Left ventricle myocardium inferior (tissue), 1 donor: ENCODE measurements at regions not wholly inside any gene's neighbourhood (a gene's known extent, or its start where the extent isn't known, plus 50 kb on each side); places are given as distances from the start of the nearest gene placed in this dataset.
"Not testable (repeated sequence)": the region's sequence is repeated elsewhere in the genome, so short reads cannot be mapped to it uniquely, and the experiment has no call there.

Source experiments
- DNase-seq: peaks from one replicate; pipeline ENCODE4 v3.0.0-alpha.2; 2020
- H3K27ac ChIP-seq: fragments of 200-600 bp; replicated peaks from 2 replicates; pipeline ENCODE4 v1.8.0; 2021
- H3K27me3 ChIP-seq: fragments of 200-600 bp; 2 replicates; pipeline ENCODE4 v1.8.0; 2021; ENCODE audit warnings: low read depth
- H3K36me3 ChIP-seq: fragments of 200-600 bp; 2 replicates; pipeline ENCODE4 v1.8.0; 2021
- H3K4me1 ChIP-seq: fragments of 200-600 bp; 2 replicates; pipeline ENCODE4 v1.8.0; 2021
- H3K4me3 ChIP-seq: fragments of 200-600 bp; 2 replicates; pipeline ENCODE4 v1.8.0; 2021; ENCODE audit warnings: mild to moderate bottlenecking, moderate library complexity
- H3K9me3 ChIP-seq: fragments of 200-600 bp; replicated peaks from 2 replicates; pipeline ENCODE4 v1.8.0; 2021
- CTCF ChIP-seq: fragments of 200-600 bp; IDR thresholded peaks from 2 replicates; pipeline ENCODE4 v1.8.0; 2021; ENCODE audit warnings: antibody characterized with exemption, mild to moderate bottlenecking, borderline replicate concordance
- intact Hi-C: fragments of 100-400 bp; cut with micrococcal nuclease; formaldehyde crosslinking; loops from one replicate; pipeline ENCODE4 v1.11.0; 2022
- donor health status: DM: no; HTN: yes; CAD: no; lungs with severe emphysema.

- no peak overlapping the region for H3K4me3 ChIP-seq
- no peaks in the 10 kb centered on the region for H3K9me3 ChIP-seq
- DNase-seq = no peak
- H3K4me1 ChIP-seq = no peaks in the 10 kb centered on the region
- intact Hi-C loops = no loop called here
- H3K27ac ChIP-seq = no peak overlapping the region
- TF ChIP-seq CTCF = no peak
- H3K27me3 ChIP-seq = no peaks in the 10 kb centered on the region
- no peaks in the 10 kb centered on the region for H3K36me3 ChIP-seq
These were observed 51.2 kb upstream of the SGCE start for GRCh38 chr7:94706996-94707740.

- H3K9me3 ChIP-seq = no peaks in the 10 kb centered on the region
- peaks cover 4% of the 10 kb centered on the region for H3K27me3 ChIP-seq
- DNase-seq = no peak
- intact Hi-C loops = no loop called here
- no peak overlapping the region for H3K27ac ChIP-seq
- H3K4me3 ChIP-seq = no peak overlapping the region
- no peak for TF ChIP-seq CTCF
- no peaks in the 10 kb centered on the region for H3K36me3 ChIP-seq
- no peaks in the 10 kb centered on the region for H3K4me1 ChIP-seq
These were observed 54.3 kb upstream of the SGCE start for GRCh38 chr7:94710256-94710655.

GRCh38 chr7:94722360-94722759 lies 66.4 kb upstream of the SGCE start:
- H3K9me3 ChIP-seq = peaks cover 12% of the 10 kb centered on the region
- H3K4me1 ChIP-seq, DNase-seq, intact Hi-C loops, H3K4me3 ChIP-seq, H3K36me3 ChIP-seq, H3K27ac ChIP-seq: not testable (repeated sequence)
- peaks cover 12% of the 10 kb centered on the region for H3K27me3 ChIP-seq

- H3K36me3 ChIP-seq, H3K4me3 ChIP-seq, H3K27me3 ChIP-seq, H3K4me1 ChIP-seq, DNase-seq, intact Hi-C loops, H3K27ac ChIP-seq, H3K9me3 ChIP-seq: not testable (repeated sequence)
These were observed 73.0 kb upstream of the SGCE start for GRCh38 chr7:94728893-94729292.

GRCh38 chr7:94738071-94738470 lies 82.1 kb upstream of the SGCE start:
- Histone ChIP-seq H3K4me1 (no peaks in the 10 kb centered on the region), H3K4me3 (no peak overlapping the region), H3K9me3 (peaks cover 4% of the 10 kb centered on the region), H3K27ac (no peak overlapping the region), H3K27me3 (no peaks in the 10 kb centered on the region), H3K36me3 (no peaks in the 10 kb centered on the region)
- TF ChIP-seq CTCF = no peak
- DNase-seq = no peak
- intact Hi-C loops = no loop called here

- H3K4me1 ChIP-seq = no peaks in the 10 kb centered on the region
- DNase-seq = no peak
- no peak overlapping the region for H3K4me3 ChIP-seq
- intact Hi-C loops = no loop called here
- no peaks in the 10 kb centered on the region for H3K36me3 ChIP-seq
- no peak for TF ChIP-seq CTCF
- peaks cover 4% of the 10 kb centered on the region for H3K9me3 ChIP-seq
- no peak overlapping the region for H3K27ac ChIP-seq
- no peaks in the 10 kb centered on the region for H3K27me3 ChIP-seq
These were observed 83.2 kb upstream of the SGCE start for GRCh38 chr7:94739180-94739579.
